CD8-positive, alpha-beta memory T cell (primary cell): ENCODE measurements at regions not wholly inside any gene's neighbourhood (a gene's known extent, or its start where the extent isn't known, plus 50 kb on each side); places are given as distances from the start of the nearest gene placed in this dataset.

Source experiments
- CTCF ChIA-PET: fragments of 350-600 bp; sonication (Branson Sonifier 250); formaldehyde crosslinking; loops from one replicate; lab custom pipeline; 2021; ENCODE audit warnings: antibody characterized with exemption; lab: Charles Lee
- POLR2A ChIA-PET: fragments of 350-600 bp; sonication (Branson Sonifier 250); formaldehyde crosslinking; loops from one replicate; lab custom pipeline; 2021; ENCODE audit warnings: antibody characterized with exemption; lab: Charles Lee
- DNase-seq, 5 donors: peaks; one replicate each; pipeline versions ENCODE4 v3.0.0 to v3.0.0-alpha.2; 2020 to 2022; ENCODE audit warnings: mixed read lengths in 1 of 5
- H3K27ac ChIP-seq: one replicate; pipeline ENCODE4 v1.7.0; 2013; ENCODE audit warnings: low read depth, mild to moderate bottlenecking, low read length, moderate library complexity
- H3K27me3 ChIP-seq: 2 replicates; pipeline ENCODE4 v1.7.0; 2013; ENCODE audit warnings: low read length, mild to moderate bottlenecking; ENCODE audit not compliant: insufficient read depth, poor library complexity, severe bottlenecking
- H3K36me3 ChIP-seq: 2 replicates; pipeline ENCODE4 v1.7.0; 2013; ENCODE audit warnings: mild to moderate bottlenecking, low read length, moderate library complexity; ENCODE audit not compliant: insufficient read depth
- H3K4me1 ChIP-seq: 2 replicates; pipeline ENCODE4 v1.7.0; 2013; ENCODE audit warnings: mild to moderate bottlenecking, low read length, moderate library complexity; ENCODE audit not compliant: insufficient read depth
- H3K4me3 ChIP-seq: 2 replicates; pipeline ENCODE4 v1.7.0; 2013; ENCODE audit warnings: mild to moderate bottlenecking, low read length
- H3K9me3 ChIP-seq: 2 replicates; pipeline ENCODE4 v1.7.0; 2013; ENCODE audit warnings: mild to moderate bottlenecking, low read length
- H3K27ac Mint-ChIP-seq, 8 donors: one replicate each; pipeline ENCODE4 v1.8.0; 2020 to 2021; ENCODE audit warnings: mixed read lengths in 8 of 8, mild to moderate bottlenecking in 6 of 8, inconsistent platforms in 3 of 8, moderate library complexity in 3 of 8
- H3K27me3 Mint-ChIP-seq, 2 donors: one replicate each; pipeline ENCODE4 v1.8.0; 2020 to 2021; ENCODE audit warnings: mixed read lengths in 2 of 2, mild to moderate bottlenecking in 1 of 2, moderate library complexity in 1 of 2
- H3K36me3 Mint-ChIP-seq, 3 donors: one replicate each; pipeline ENCODE4 v1.8.0; 2020 to 2021; ENCODE audit warnings: mixed read lengths in 3 of 3, inconsistent platforms in 1 of 3, mild to moderate bottlenecking in 1 of 3
- H3K4me1 Mint-ChIP-seq, 3 donors: one replicate each; pipeline ENCODE4 v1.8.0; 2020 to 2021; ENCODE audit warnings: mixed read lengths in 3 of 3, inconsistent platforms in 1 of 3, mild to moderate bottlenecking in 1 of 3
- H3K4me3 Mint-ChIP-seq, 7 donors: one replicate each; pipeline ENCODE4 v1.8.0; 2020 to 2021; ENCODE audit warnings: mixed read lengths in 7 of 7, mild to moderate bottlenecking in 6 of 7, moderate library complexity in 4 of 7, inconsistent platforms in 2 of 7
- H3K9me3 Mint-ChIP-seq, 5 donors: one replicate each; pipeline ENCODE4 v1.8.0; 2020 to 2022; ENCODE audit warnings: mixed read lengths in 5 of 5, mild to moderate bottlenecking in 3 of 5, moderate library complexity in 2 of 5, inconsistent platforms in 1 of 5

- ChIA-PET CTCF (no interaction called here), POLR2A (no interaction called here)
- H3K36me3 Mint-ChIP-seq, result no peaks in the 10 kb centered on the region
- H3K36me3 ChIP-seq, result no peaks in the 10 kb centered on the region
- no peak overlapping the region for H3K4me3 Mint-ChIP-seq
- H3K9me3 ChIP-seq, result peaks cover 3% of the 10 kb centered on the region
- H3K4me3 ChIP-seq, result no peak overlapping the region
- no peaks in the 10 kb centered on the region for H3K27me3 ChIP-seq
- H3K27ac Mint-ChIP-seq, result peak overlapping the region in 1 of 8 donors; percentile 37
- no peaks in the 10 kb centered on the region for H3K4me1 ChIP-seq
- no peak for DNase-seq
- no peaks in the 10 kb centered on the region for H3K4me1 Mint-ChIP-seq
- no peak overlapping the region for H3K27ac ChIP-seq
- H3K9me3 Mint-ChIP-seq, result peaks cover 10 to 26% (median 20%) of the 10 kb centered on the region in 5 donors
- H3K27me3 Mint-ChIP-seq, result peaks cover 0 to 2% of the 10 kb centered on the region in 2 donors
Observed at GRCh38 chr2:107648781-107649404, 177.8 kb upstream of the RGPD4 start.

- Histone ChIP-seq H3K9me3 (no peaks in the 10 kb centered on the region), H3K4me3 (no peak overlapping the region), H3K36me3 (no peaks in the 10 kb centered on the region), H3K4me1 (no peaks in the 10 kb centered on the region), H3K27me3 (no peaks in the 10 kb centered on the region), H3K27ac (no peak overlapping the region)
- no peak overlapping the region for H3K4me3 Mint-ChIP-seq
- CTCF ChIA-PET, result no interaction called here
- H3K27ac Mint-ChIP-seq, result no peak overlapping the region
- POLR2A ChIA-PET, result no interaction called here
- no peaks in the 10 kb centered on the region for H3K4me1 Mint-ChIP-seq
- no peaks in the 10 kb centered on the region for H3K36me3 Mint-ChIP-seq
- peaks cover 4 to 11% (median 9%) of the 10 kb centered on the region in 5 donors for H3K9me3 Mint-ChIP-seq
- no peak for DNase-seq
- peaks cover 0 to 4% of the 10 kb centered on the region in 2 donors for H3K27me3 Mint-ChIP-seq
Observed at GRCh38 chr2:107657049-107657448, 169.6 kb upstream of the RGPD4 start.

- H3K36me3 ChIP-seq, result no peaks in the 10 kb centered on the region
- POLR2A ChIA-PET, result no interaction called here
- H3K4me3 Mint-ChIP-seq, result no peak overlapping the region
- no peak for DNase-seq
- H3K4me3 ChIP-seq, result no peak overlapping the region
- no peaks in the 10 kb centered on the region for H3K9me3 ChIP-seq
- no peaks in the 10 kb centered on the region for H3K4me1 Mint-ChIP-seq
- CTCF ChIA-PET, result no interaction called here
- H3K4me1 ChIP-seq, result no peaks in the 10 kb centered on the region
- H3K27ac ChIP-seq, result no peak overlapping the region
- H3K27ac Mint-ChIP-seq, result no peak overlapping the region
- H3K36me3 Mint-ChIP-seq, result no peaks in the 10 kb centered on the region
- no peaks in the 10 kb centered on the region for H3K27me3 ChIP-seq
- H3K27me3 Mint-ChIP-seq, result peaks cover 0 to 4% of the 10 kb centered on the region in 2 donors
- peaks cover 2 to 16% (median 12%) of the 10 kb centered on the region in 5 donors for H3K9me3 Mint-ChIP-seq
Observed at GRCh38 chr2:107663632-107664031, 163.1 kb upstream of the RGPD4 start.

- DNase-seq, result no peak
- peaks cover 10 to 27% (median 14%) of the 10 kb centered on the region in 5 donors for H3K9me3 Mint-ChIP-seq
- Histone ChIP-seq H3K27ac (no peak overlapping the region), H3K27me3 (no peaks in the 10 kb centered on the region), H3K4me1 (no peaks in the 10 kb centered on the region), H3K4me3 (no peak overlapping the region), H3K9me3 (peaks cover 5% of the 10 kb centered on the region), H3K36me3 (no peaks in the 10 kb centered on the region)
- H3K4me3 Mint-ChIP-seq, result no peak overlapping the region
- ChIA-PET POLR2A (no interaction called here), CTCF (no interaction called here)
- H3K4me1 Mint-ChIP-seq, result no peaks in the 10 kb centered on the region
- H3K36me3 Mint-ChIP-seq, result no peaks in the 10 kb centered on the region
- H3K27me3 Mint-ChIP-seq, result peaks cover 0 to 1% of the 10 kb centered on the region in 2 donors
- no peak overlapping the region for H3K27ac Mint-ChIP-seq
Observed at GRCh38 chr2:107669335-107669734, 157.4 kb upstream of the RGPD4 start.

- Mint-ChIP-seq H3K27me3 (no peaks in the 10 kb centered on the region), H3K4me1 (no peaks in the 10 kb centered on the region), H3K36me3 (no peaks in the 10 kb centered on the region), H3K27ac (no peak overlapping the region), H3K9me3 (peaks cover 0 to 3% (median 0%) of the 10 kb centered on the region in 5 donors), H3K4me3 (no peak overlapping the region)
- Histone ChIP-seq H3K27ac (no peak overlapping the region), H3K4me3 (no peak overlapping the region), H3K9me3 (no peaks in the 10 kb centered on the region), H3K4me1 (no peaks in the 10 kb centered on the region), H3K36me3 (no peaks in the 10 kb centered on the region), H3K27me3 (no peaks in the 10 kb centered on the region)
- ChIA-PET CTCF (no interaction called here), POLR2A (no interaction called here)
- DNase-seq, result no peak
Observed at GRCh38 chr2:107681936-107682335, 144.8 kb upstream of the RGPD4 start.

- no peaks in the 10 kb centered on the region for H3K27me3 ChIP-seq
- H3K36me3 ChIP-seq, result no peaks in the 10 kb centered on the region
- no peaks in the 10 kb centered on the region for H3K9me3 ChIP-seq
- H3K27ac ChIP-seq, result no peak overlapping the region
- no peak for DNase-seq
- peaks cover 0 to 3% (median 0%) of the 10 kb centered on the region in 5 donors for H3K9me3 Mint-ChIP-seq
- ChIA-PET POLR2A (no interaction called here), CTCF (no interaction called here)
- H3K27ac Mint-ChIP-seq, result no peak overlapping the region
- no peaks in the 10 kb centered on the region for H3K36me3 Mint-ChIP-seq
- no peaks in the 10 kb centered on the region for H3K27me3 Mint-ChIP-seq
- no peaks in the 10 kb centered on the region for H3K4me1 ChIP-seq
- H3K4me3 ChIP-seq, result no peak overlapping the region
- no peak overlapping the region for H3K4me3 Mint-ChIP-seq
- H3K4me1 Mint-ChIP-seq, result no peaks in the 10 kb centered on the region
Observed at GRCh38 chr2:107684421-107684820, 142.3 kb upstream of the RGPD4 start.

GRCh38 chr2:107685421-107685986 is 141.2 kb upstream of the RGPD4 start:
- H3K4me1 Mint-ChIP-seq, result no peaks in the 10 kb centered on the region
- ChIA-PET CTCF (no interaction called here), POLR2A (no interaction called here)
- H3K4me3 Mint-ChIP-seq, result no peak overlapping the region
- no peaks in the 10 kb centered on the region for H3K36me3 ChIP-seq
- H3K9me3 ChIP-seq, result no peaks in the 10 kb centered on the region
- no peak overlapping the region for H3K27ac ChIP-seq
- DNase-seq, result no peak
- H3K9me3 Mint-ChIP-seq, result peaks cover 0 to 3% (median 0%) of the 10 kb centered on the region in 5 donors
- no peaks in the 10 kb centered on the region for H3K27me3 ChIP-seq
- no peaks in the 10 kb centered on the region for H3K4me1 ChIP-seq
- H3K27ac Mint-ChIP-seq, result no peak overlapping the region
- H3K36me3 Mint-ChIP-seq, result no peaks in the 10 kb centered on the region
- no peaks in the 10 kb centered on the region for H3K27me3 Mint-ChIP-seq
- H3K4me3 ChIP-seq, result no peak overlapping the region

- CTCF ChIA-PET, result no interaction called here
- no peak overlapping the region for H3K27ac Mint-ChIP-seq
- Histone ChIP-seq H3K4me1 (no peaks in the 10 kb centered on the region), H3K4me3 (no peak overlapping the region), H3K27me3 (no peaks in the 10 kb centered on the region), H3K9me3 (no peaks in the 10 kb centered on the region), H3K36me3 (no peaks in the 10 kb centered on the region), H3K27ac (no peak overlapping the region)
- no peaks in the 10 kb centered on the region for H3K36me3 Mint-ChIP-seq
- no peak overlapping the region for H3K4me3 Mint-ChIP-seq
- H3K9me3 Mint-ChIP-seq, result peaks cover 0 to 3% (median 0%) of the 10 kb centered on the region in 5 donors
- H3K4me1 Mint-ChIP-seq, result no peaks in the 10 kb centered on the region
- POLR2A ChIA-PET, result no interaction called here
- DNase-seq, result no peak
- no peaks in the 10 kb centered on the region for H3K27me3 Mint-ChIP-seq
Observed at GRCh38 chr2:107687073-107687472, 139.6 kb upstream of the RGPD4 start.
